ENCODE measurements at regions not wholly inside any gene's neighbourhood (a gene's known extent, or its start where the extent isn't known, plus 50 kb on each side); places are given as distances from the start of the nearest gene placed in this dataset.

DNA sequence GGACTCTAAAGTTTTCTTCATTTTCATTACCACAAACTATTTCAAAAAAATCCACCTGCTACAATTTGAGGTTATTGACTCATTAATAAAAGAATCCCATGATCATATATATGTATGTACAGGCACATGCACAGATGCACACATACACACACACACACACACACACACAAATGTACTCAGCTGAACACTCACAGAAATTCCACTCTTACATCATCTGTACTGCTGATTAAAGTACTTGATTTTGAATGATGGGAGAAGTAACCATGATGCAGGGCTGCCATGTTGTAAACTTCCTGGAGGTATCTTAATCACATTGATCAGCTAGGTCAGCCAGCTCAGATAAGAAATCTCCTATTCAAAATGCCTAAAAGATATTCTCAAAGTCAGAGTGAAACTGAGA is 1313.2 kb upstream of the NRXN1 start:
- TF ChIP-seq POLR2A (IDR thresholded peaks at IDR 0.05) = no peak
- TF ChIP-seq CTCF (IDR thresholded peaks at IDR 0.05) = no peak

All from Peyer's patch (tissue), 4 donors.